Coronary artery (tissue), 2 donors: ENCODE measurements at regions not wholly inside any gene's neighbourhood (a gene's known extent, or its start where the extent isn't known, plus 50 kb on each side); places are given as distances from the start of the nearest gene placed in this dataset.

Source experiments
- DNase-seq: peaks from one replicate; pipeline ENCODE4 v3.0.0-alpha.2; 2017; ENCODE audit warnings: low spot score
- H3K27ac ChIP-seq, 2 donors: fragments of 200-600 bp; sonication (generic); one replicate each; pipeline ENCODE4 v1.5.1; 2016 to 2019
- H3K4me3 ChIP-seq: fragments of 200-600 bp; sonication (generic); 2 replicates; pipeline ENCODE4 v1.5.1; 2016; ENCODE audit warnings: mild to moderate bottlenecking, moderate library complexity
- TF ChIP-seq, protein P1 (sequence below): fragments of 200-600 bp; sonication (generic); IDR thresholded peaks from one replicate; pipeline ENCODE4 v1.5.1; 2019; ENCODE audit warnings: antibody characterized with exemption

DNA sequence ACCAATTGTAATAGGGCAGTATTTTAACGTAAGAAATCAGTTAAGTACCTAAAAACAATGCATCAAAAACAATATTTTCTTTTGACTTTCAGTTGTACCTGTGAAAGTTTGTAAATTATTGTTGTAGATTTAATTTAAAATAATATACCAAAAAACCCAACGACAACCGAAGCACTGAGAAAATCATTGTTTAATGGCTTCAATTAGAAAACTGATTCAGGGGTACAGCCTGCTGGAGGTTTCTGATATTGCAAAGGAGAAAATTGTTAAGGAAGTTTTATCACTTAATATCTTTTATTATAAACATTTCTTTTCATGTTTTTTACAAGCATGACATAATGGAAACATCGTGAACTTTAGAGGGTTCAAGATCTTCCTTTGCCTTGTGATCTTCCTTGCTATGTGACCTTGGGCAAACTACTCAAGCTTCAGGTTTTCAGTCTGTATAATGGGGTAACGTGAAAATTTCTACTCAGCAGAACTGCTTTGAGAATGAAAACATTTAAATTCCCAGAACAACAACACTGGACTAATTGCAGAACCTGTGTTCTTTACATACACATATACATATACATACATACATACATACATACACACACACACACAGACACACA lies 76.3 kb upstream of the GLS start:
- TF ChIP-seq, protein P1, sequence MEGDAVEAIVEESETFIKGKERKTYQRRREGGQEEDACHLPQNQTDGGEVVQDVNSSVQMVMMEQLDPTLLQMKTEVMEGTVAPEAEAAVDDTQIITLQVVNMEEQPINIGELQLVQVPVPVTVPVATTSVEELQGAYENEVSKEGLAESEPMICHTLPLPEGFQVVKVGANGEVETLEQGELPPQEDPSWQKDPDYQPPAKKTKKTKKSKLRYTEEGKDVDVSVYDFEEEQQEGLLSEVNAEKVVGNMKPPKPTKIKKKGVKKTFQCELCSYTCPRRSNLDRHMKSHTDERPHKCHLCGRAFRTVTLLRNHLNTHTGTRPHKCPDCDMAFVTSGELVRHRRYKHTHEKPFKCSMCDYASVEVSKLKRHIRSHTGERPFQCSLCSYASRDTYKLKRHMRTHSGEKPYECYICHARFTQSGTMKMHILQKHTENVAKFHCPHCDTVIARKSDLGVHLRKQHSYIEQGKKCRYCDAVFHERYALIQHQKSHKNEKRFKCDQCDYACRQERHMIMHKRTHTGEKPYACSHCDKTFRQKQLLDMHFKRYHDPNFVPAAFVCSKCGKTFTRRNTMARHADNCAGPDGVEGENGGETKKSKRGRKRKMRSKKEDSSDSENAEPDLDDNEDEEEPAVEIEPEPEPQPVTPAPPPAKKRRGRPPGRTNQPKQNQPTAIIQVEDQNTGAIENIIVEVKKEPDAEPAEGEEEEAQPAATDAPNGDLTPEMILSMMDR: peak; percentile 38
- no peak for DNase-seq
- Histone ChIP-seq H3K4me3 (no peak overlapping the region), H3K27ac (no peak overlapping the region)

DNA sequence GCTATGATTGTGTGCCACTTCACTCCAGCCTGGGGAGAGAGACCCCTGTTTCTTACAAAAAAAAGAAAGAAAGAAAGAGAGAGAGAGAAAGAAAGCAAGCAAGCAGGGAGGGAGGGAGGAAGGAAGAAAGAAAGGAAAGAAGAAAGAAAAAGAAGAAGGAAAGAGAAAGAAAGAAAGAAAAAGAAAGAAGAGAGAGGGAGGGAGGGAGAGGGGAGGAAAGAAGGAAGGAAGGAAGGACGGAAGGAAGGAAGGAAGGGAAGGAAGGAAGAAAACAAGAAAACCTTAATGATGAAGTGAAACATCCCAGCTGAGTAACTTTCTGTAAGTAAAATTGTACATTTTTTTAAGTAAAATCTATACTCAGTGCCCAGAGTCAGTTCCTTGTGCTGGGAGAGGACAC lies 75.5 kb upstream of the GLS start:
- DNase-seq: no peak
- TF ChIP-seq, protein P1: no peak
- Histone ChIP-seq H3K4me3 (no peak overlapping the region), H3K27ac (no peak overlapping the region)

DNA sequence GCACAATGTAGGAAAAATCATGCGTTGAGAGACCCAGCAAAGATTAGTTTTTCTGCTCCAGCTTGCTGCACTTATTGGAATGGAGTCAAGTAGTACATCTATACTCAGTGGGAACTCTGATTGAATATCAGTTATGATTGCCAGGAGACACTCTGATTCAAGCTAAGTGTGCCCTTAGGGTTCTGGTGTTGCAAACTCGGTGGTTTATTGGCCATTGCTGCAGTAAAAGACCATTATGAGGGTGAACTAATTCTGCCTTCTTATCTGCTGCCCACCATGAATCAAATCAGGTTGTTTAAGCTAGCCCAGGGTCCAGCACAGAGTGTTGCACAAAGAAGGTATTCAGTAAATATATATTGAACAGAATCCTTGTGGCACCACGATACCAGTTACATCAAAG lies 74.8 kb upstream of the GLS start:
- TF ChIP-seq, protein P1: no peak
- Histone ChIP-seq H3K4me3 (no peak overlapping the region), H3K27ac (no peak overlapping the region)
- no peak for DNase-seq

DNA sequence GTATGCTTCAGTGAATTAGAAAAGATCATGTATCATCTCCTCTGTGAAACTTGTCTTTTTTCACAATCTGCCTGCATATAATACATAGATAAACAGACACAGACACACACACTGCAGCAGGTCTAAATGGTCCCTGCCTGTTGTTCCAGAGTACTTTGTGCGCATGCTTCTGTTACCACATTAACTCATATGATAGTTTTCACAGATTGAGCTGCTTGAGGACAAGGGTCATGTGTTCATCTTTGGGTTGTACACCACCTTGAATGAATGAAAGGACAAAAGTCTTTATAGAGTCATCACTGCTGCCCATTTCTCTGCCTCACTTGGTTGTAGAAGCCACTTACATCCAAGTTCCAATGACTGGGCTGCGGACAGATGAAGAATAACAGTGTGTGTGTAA lies 72.7 kb upstream of the GLS start:
- H3K4me3 ChIP-seq: no peak overlapping the region
- DNase-seq: no peak
- TF ChIP-seq, protein P1: no peak
- H3K27ac ChIP-seq: no peak overlapping the region

DNA sequence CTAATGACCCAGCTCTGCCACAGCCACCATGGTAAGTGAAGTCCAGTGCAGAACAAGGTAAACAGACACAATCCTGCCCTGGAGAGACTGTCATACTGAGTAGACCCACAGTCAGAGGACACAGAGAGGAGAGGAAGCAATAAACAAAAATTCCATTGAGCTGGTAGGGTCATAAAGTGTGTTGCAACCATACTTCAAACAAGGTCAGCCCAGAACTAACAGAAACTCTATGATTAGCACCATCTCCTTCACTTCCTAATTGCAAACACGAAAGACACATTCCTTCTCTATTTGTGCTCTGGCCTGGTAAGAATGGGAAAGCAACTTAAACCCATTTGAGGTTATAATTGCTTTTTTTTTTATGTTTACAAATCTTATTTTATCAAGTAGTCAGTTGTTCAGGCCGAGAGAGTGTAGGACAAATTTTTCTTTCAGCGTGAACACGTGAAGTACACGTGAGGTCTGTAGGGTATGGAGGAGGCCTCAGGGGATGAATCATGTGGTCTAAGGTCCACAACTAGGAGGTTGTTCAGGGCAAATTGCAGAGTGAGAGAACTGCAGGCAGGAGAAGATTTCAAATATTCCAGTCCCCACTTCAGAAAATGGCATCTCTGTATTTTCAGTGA lies 71.4 kb upstream of the GLS start:
- Histone ChIP-seq H3K4me3 (no peak overlapping the region), H3K27ac (no peak overlapping the region)
- TF ChIP-seq, protein P1: no peak
- no peak for DNase-seq

DNA sequence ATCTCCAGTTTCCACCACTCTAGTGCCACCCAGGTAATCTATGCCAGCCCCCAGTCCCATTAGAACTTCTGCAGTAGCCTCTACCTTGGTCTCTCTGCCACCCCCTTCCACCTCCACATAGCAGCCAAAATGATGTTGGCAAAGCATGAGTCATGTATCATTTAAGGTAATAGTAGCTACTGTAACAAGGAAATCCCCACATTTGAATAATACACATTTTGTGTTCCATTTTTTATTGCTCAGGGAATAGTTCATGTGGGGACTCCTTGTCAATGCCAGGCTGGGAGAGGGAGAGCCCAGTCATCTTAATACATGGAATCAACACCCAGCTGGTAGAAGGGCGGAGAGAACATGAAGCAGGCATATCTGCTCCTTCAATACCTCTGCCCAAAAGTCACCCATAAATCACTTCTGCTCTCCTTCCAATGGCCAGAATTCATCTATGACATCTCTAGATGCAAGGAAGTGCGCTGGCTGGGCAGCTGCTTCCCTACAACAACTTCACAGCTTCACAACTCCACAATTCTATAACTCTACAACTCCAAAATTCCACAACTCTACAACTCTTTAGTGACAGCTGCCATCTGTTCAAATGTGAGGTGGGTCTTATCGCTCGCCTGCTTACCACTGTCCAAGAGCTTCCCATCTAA lies 70.6 kb upstream of the GLS start:
- Histone ChIP-seq H3K4me3 (no peak overlapping the region), H3K27ac (no peak overlapping the region)
- TF ChIP-seq, protein P1: no peak
- no peak for DNase-seq
